Activated CD8-positive, alpha-beta memory T cell treated with anti-CD3 and anti-CD28 coated beads, Interleukin-2, amount 50 U/mL, for 48 hours (primary cell): ENCODE measurements at regions not wholly inside any gene's neighbourhood (a gene's known extent, or its start where the extent isn't known, plus 50 kb on each side); places are given as distances from the start of the nearest gene placed in this dataset.
A peak's percentile ranks its signal among the peaks of the same experiment; 100 is the strongest.
"Not testable (repeated sequence)": the region's sequence is repeated elsewhere in the genome, so short reads cannot be mapped to it uniquely, and the experiment has no call there.

Experiments
- DNase-seq: peaks from one replicate; pipeline ENCODE4 v3.0.0-alpha.2; 2020

- no peak for DNase-seq
These were observed 101.8 kb downstream of the ESM1 start for GRCh38 chr5:54883374-54884194.

- no peak for DNase-seq
These were observed 102.6 kb downstream of the ESM1 start for GRCh38 chr5:54882841-54883240.

- no peak for DNase-seq
These were observed 103.3 kb downstream of the ESM1 start for GRCh38 chr5:54882101-54882500.

GRCh38 chr5:54881286-54882005, 103.9 kb downstream of the ESM1 start:
- no peak for DNase-seq

- DNase-seq = no peak
These were observed 108.4 kb downstream of the ESM1 start for GRCh38 chr5:54876976-54877375.

- no peak for DNase-seq
These were observed 108.8 kb downstream of the ESM1 start for GRCh38 chr5:54876556-54876955.

- DNase-seq = no peak
These were observed 110.9 kb downstream of the ESM1 start for GRCh38 chr5:54874337-54875021.

GRCh38 chr5:54873691-54874090, 111.7 kb downstream of the ESM1 start:
- no peak for DNase-seq

GRCh38 chr5:54872810-54873209, 112.6 kb downstream of the ESM1 start:
- no peak for DNase-seq

GRCh38 chr5:54870271-54870670, 115.1 kb downstream of the ESM1 start:
- no peak for DNase-seq

GRCh38 chr5:54869691-54870090, 115.7 kb downstream of the ESM1 start:
- no peak for DNase-seq

- peak; percentile 63 for DNase-seq
These were observed 116.6 kb downstream of the ESM1 start for GRCh38 chr5:54868511-54869483.

GRCh38 chr5:54867310-54867944, 118.0 kb downstream of the ESM1 start:
- DNase-seq = no peak

- not testable (repeated sequence) for DNase-seq
These were observed 120.4 kb downstream of the ESM1 start for GRCh38 chr5:54864911-54865515.

GRCh38 chr5:54862036-54862435, 123.4 kb downstream of the ESM1 start:
- no peak for DNase-seq

GRCh38 chr5:54861212-54861894, 124.0 kb downstream of the ESM1 start:
- DNase-seq = no peak

- DNase-seq = no peak
These were observed 125.1 kb downstream of the ESM1 start for GRCh38 chr5:54860321-54860720.

- DNase-seq = no peak
These were observed 126.1 kb downstream of the ESM1 start for GRCh38 chr5:54859316-54859715.

- DNase-seq = no peak
These were observed 130.4 kb downstream of the ESM1 start for GRCh38 chr5:54854883-54855581.

GRCh38 chr5:54852007-54852406, 133.4 kb downstream of the ESM1 start:
- no peak for DNase-seq
